Type B pancreatic cell (in vitro differentiated cells): ENCODE measurements at regions not wholly inside any gene's neighbourhood (a gene's known extent, or its start where the extent isn't known, plus 50 kb on each side); places are given as distances from the start of the nearest gene placed in this dataset.

ENCODE experiments used
- DNase-seq: peaks from one replicate; pipeline ENCODE4 v3.0.0; 2021; ENCODE audit warnings: mixed read lengths; ENCODE audit not compliant: unreplicated experiment; ENCODE audit errors: extremely low spot score
- H3K27ac Mint-ChIP-seq: 2 replicates; pipeline ENCODE4 v1.8.0; 2021; ENCODE audit warnings: mild to moderate bottlenecking, mixed read lengths
- H3K27me3 Mint-ChIP-seq: 2 replicates; pipeline ENCODE4 v1.8.0; 2021; ENCODE audit warnings: mixed read lengths
- H3K36me3 Mint-ChIP-seq: 2 replicates; pipeline ENCODE4 v1.8.0; 2021; ENCODE audit warnings: mixed read lengths
- H3K4me1 Mint-ChIP-seq: one replicate; pipeline ENCODE4 v1.8.0; 2021; ENCODE audit warnings: mixed read lengths; ENCODE audit not compliant: unreplicated experiment
- H3K4me3 Mint-ChIP-seq: 2 replicates; pipeline ENCODE4 v1.8.0; 2021; ENCODE audit warnings: mild to moderate bottlenecking, mixed read lengths
- H3K9me3 Mint-ChIP-seq: 2 replicates; pipeline ENCODE4 v1.8.0; 2021; ENCODE audit warnings: mixed read lengths
- CTCF ChIP-seq: fragments of 200-600 bp; sonication (generic); conservative IDR thresholded peaks from 2 replicates; pipeline ENCODE4 v1.5.0; 2021; ENCODE audit warnings: antibody characterized with exemption, mild to moderate bottlenecking

- Mint-ChIP-seq H3K27ac (no peak overlapping the region), H3K4me3 (no peak overlapping the region), H3K36me3 (no peaks in the 10 kb centered on the region), H3K27me3 (no peaks in the 10 kb centered on the region), H3K9me3 (peaks cover 4% of the 10 kb centered on the region), H3K4me1 (peaks cover 50% of the 10 kb centered on the region)
- TF ChIP-seq CTCF = no peak
- no peak for DNase-seq
Measured at GRCh38 chr6:139747154-139747553, 372.7 kb upstream of the CITED2 start.

GRCh38 chr6:139744891-139745290 is 370.4 kb upstream of the CITED2 start:
- H3K4me1 Mint-ChIP-seq = peaks cover 37% of the 10 kb centered on the region
- peaks cover 16% of the 10 kb centered on the region for H3K9me3 Mint-ChIP-seq
- H3K36me3 Mint-ChIP-seq = no peaks in the 10 kb centered on the region
- no peak for TF ChIP-seq CTCF
- H3K4me3 Mint-ChIP-seq = no peak overlapping the region
- no peaks in the 10 kb centered on the region for H3K27me3 Mint-ChIP-seq
- no peak for DNase-seq
- no peak overlapping the region for H3K27ac Mint-ChIP-seq

GRCh38 chr6:139743664-139744437 is 369.4 kb upstream of the CITED2 start:
- Mint-ChIP-seq H3K4me1 (peaks cover 36% of the 10 kb centered on the region), H3K4me3 (no peak overlapping the region), H3K27ac (no peak overlapping the region), H3K27me3 (no peaks in the 10 kb centered on the region), H3K9me3 (peaks cover 16% of the 10 kb centered on the region), H3K36me3 (no peaks in the 10 kb centered on the region)
- TF ChIP-seq CTCF = no peak
- DNase-seq = no peak

DNA sequence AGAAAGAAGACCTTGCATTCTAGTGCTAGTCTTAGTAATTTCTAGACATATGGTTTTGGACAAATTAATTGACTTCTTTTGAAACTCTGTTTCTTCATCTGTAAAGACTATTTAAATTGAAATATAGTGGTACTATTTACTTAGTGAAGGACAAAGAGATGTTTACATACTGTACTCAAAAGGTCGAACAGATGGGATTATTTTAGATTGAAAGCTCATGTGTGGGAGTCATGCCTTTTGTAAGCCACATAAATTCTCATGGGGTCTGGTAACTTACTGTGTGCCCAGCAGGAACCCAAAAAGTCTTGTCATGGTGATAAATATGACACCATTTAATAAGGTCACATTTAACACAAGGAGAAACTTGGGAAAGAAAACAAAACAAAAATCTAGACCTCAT is 368.2 kb upstream of the CITED2 start:
- no peak for TF ChIP-seq CTCF
- no peak overlapping the region for H3K27ac Mint-ChIP-seq
- H3K4me3 Mint-ChIP-seq = no peak overlapping the region
- H3K9me3 Mint-ChIP-seq = peaks cover 11% of the 10 kb centered on the region
- H3K27me3 Mint-ChIP-seq = no peaks in the 10 kb centered on the region
- H3K36me3 Mint-ChIP-seq = no peaks in the 10 kb centered on the region
- H3K4me1 Mint-ChIP-seq = peaks cover 29% of the 10 kb centered on the region
- no peak for DNase-seq

GRCh38 chr6:139738801-139739455 is 364.5 kb upstream of the CITED2 start:
- H3K27me3 Mint-ChIP-seq = no peaks in the 10 kb centered on the region
- no peaks in the 10 kb centered on the region for H3K36me3 Mint-ChIP-seq
- peaks cover 17% of the 10 kb centered on the region for H3K4me1 Mint-ChIP-seq
- H3K27ac Mint-ChIP-seq = no peak overlapping the region
- DNase-seq = no peak
- H3K4me3 Mint-ChIP-seq = no peak overlapping the region
- TF ChIP-seq CTCF = no peak
- H3K9me3 Mint-ChIP-seq = peaks cover 11% of the 10 kb centered on the region
